HG03520 (cell line): ENCODE measurements at regions not wholly inside any gene's neighbourhood (a gene's known extent, or its start where the extent isn't known, plus 50 kb on each side); places are given as distances from the start of the nearest gene placed in this dataset.

Experiments
- ATAC-seq: cut with Tn5 transposase; IDR thresholded peaks from one replicate; pipeline ENCODE4 v1.9.1; 2021; ENCODE audit warnings: mild to moderate bottlenecking, moderate library complexity; ENCODE audit not compliant: unreplicated experiment

- ATAC-seq = no peak
Measured at GRCh38 chrX:122500556-122500955, 683.5 kb upstream of the GRIA3 start.

- ATAC-seq = no peak
Measured at GRCh38 chrX:122501652-122502051, 682.4 kb upstream of the GRIA3 start.

- ATAC-seq = no peak
Measured at GRCh38 chrX:122504026-122504425, 680.1 kb upstream of the GRIA3 start.

GRCh38 chrX:122512561-122513072, 671.5 kb upstream of the GRIA3 start:
- ATAC-seq = no peak

GRCh38 chrX:122517786-122518185, 666.3 kb upstream of the GRIA3 start:
- no peak for ATAC-seq

- no peak for ATAC-seq
Measured at GRCh38 chrX:122545778-122546177, 638.3 kb upstream of the GRIA3 start.

- no peak for ATAC-seq
Measured at GRCh38 chrX:122546269-122546668, 637.8 kb upstream of the GRIA3 start.

GRCh38 chrX:122552286-122552800, 631.7 kb upstream of the GRIA3 start:
- no peak for ATAC-seq

GRCh38 chrX:122555925-122556324, 628.2 kb upstream of the GRIA3 start:
- no peak for ATAC-seq

- no peak for ATAC-seq
Measured at GRCh38 chrX:122565952-122566351, 618.1 kb upstream of the GRIA3 start.

GRCh38 chrX:122566401-122566800, 617.7 kb upstream of the GRIA3 start:
- ATAC-seq = no peak

- ATAC-seq = no peak
Measured at GRCh38 chrX:122567911-122568310, 616.2 kb upstream of the GRIA3 start.

GRCh38 chrX:122572461-122572860, 611.6 kb upstream of the GRIA3 start:
- no peak for ATAC-seq

- ATAC-seq = no peak
Measured at GRCh38 chrX:122579036-122579435, 605.0 kb upstream of the GRIA3 start.

GRCh38 chrX:122579526-122579925, 604.6 kb upstream of the GRIA3 start:
- ATAC-seq = no peak

GRCh38 chrX:122582280-122582974, 601.7 kb upstream of the GRIA3 start:
- ATAC-seq = no peak

GRCh38 chrX:122582975-122583305, 601.1 kb upstream of the GRIA3 start:
- no peak for ATAC-seq

GRCh38 chrX:122583551-122583950, 600.5 kb upstream of the GRIA3 start:
- no peak for ATAC-seq

GRCh38 chrX:122584981-122585380, 599.1 kb upstream of the GRIA3 start:
- no peak for ATAC-seq

GRCh38 chrX:122586831-122587230, 597.2 kb upstream of the GRIA3 start:
- ATAC-seq = no peak

GRCh38 chrX:122591546-122591945, 592.5 kb upstream of the GRIA3 start:
- no peak for ATAC-seq

GRCh38 chrX:122596998-122597397, 587.1 kb upstream of the GRIA3 start:
- no peak for ATAC-seq

- no peak for ATAC-seq
Measured at GRCh38 chrX:122622795-122623194, 561.3 kb upstream of the GRIA3 start.
